OCI-LY1 (cell line): ENCODE measurements at regions not wholly inside any gene's neighbourhood (a gene's known extent, or its start where the extent isn't known, plus 50 kb on each side); places are given as distances from the start of the nearest gene placed in this dataset.

ENCODE experiments used
- H2AFZ ChIP-seq: fragments of 200-600 bp; sonication (generic), shearing (Covaris generic); 2 replicates; pipeline ENCODE4 v1.6.0; 2014; ENCODE audit warnings: antibody characterized with exemption, mild to moderate bottlenecking, low read length
- H3F3A ChIP-seq: fragments of 200-600 bp; sonication (generic), shearing (Covaris generic); 2 replicates; pipeline ENCODE4 v1.6.0; 2014; ENCODE audit warnings: mild to moderate bottlenecking, antibody characterized with exemption, low read length, moderate library complexity; ENCODE audit not compliant: insufficient read depth
- H3K27ac ChIP-seq: fragments of 200-600 bp; sonication (generic); 2 replicates; pipeline ENCODE4 v1.5.1; 2014; ENCODE audit warnings: low read length, mixed run types, mild to moderate bottlenecking, low read depth; ENCODE audit not compliant: poor library complexity, severe bottlenecking
- H3K27me3 ChIP-seq: fragments of 200-600 bp; sonication (generic); 2 replicates; pipeline ENCODE4 v1.6.0; 2014; ENCODE audit warnings: antibody characterized with exemption, mild to moderate bottlenecking, low read length, moderate library complexity; ENCODE audit not compliant: insufficient read depth
- H3K36me3 ChIP-seq: fragments of 200-600 bp; sonication (generic); 2 replicates; pipeline ENCODE4 v1.6.1; 2014; ENCODE audit warnings: mild to moderate bottlenecking, antibody characterized with exemption, low read length, moderate library complexity, mixed read lengths; ENCODE audit not compliant: insufficient read depth
- H3K4me1 ChIP-seq: fragments of 200-600 bp; sonication (generic); 2 replicates; pipeline ENCODE4 v1.5.1; 2014; ENCODE audit warnings: mild to moderate bottlenecking, low read length, moderate library complexity; ENCODE audit not compliant: insufficient read depth, severe bottlenecking
- H3K4me2 ChIP-seq: fragments of 200-600 bp; sonication (generic), shearing (Covaris generic); 2 replicates; pipeline ENCODE4 v1.6.1; 2014; ENCODE audit warnings: low read length
- H3K4me3 ChIP-seq: fragments of 200-600 bp; sonication (generic); 2 replicates; pipeline ENCODE4 v1.5.1; 2014; ENCODE audit warnings: low read length, low read depth, mild to moderate bottlenecking, mixed read lengths; ENCODE audit not compliant: poor library complexity, severe bottlenecking
- H3K79me2 ChIP-seq: fragments of 200-600 bp; shearing (Covaris generic); 2 replicates; pipeline ENCODE4 v1.6.1; 2016; ENCODE audit warnings: mixed run types, low read length, mixed read lengths; ENCODE audit not compliant: insufficient read depth
- H3K9ac ChIP-seq: fragments of 200-600 bp; sonication (generic), shearing (Covaris generic); 2 replicates; pipeline ENCODE4 v1.6.1; 2014; ENCODE audit warnings: mild to moderate bottlenecking, low read length, mixed read lengths
- H3K9me2 ChIP-seq: fragments of 200-600 bp; sonication (generic), shearing (Covaris generic); 2 replicates; pipeline ENCODE4 v1.6.1; 2014; ENCODE audit warnings: low read depth, mild to moderate bottlenecking, low read length, mixed read lengths
- H3K9me3 ChIP-seq: fragments of 200-600 bp; shearing (Covaris generic); 2 replicates; pipeline ENCODE4 v1.6.1; 2014; ENCODE audit warnings: low read length, mixed read lengths
- H4K20me1 ChIP-seq: fragments of 200-600 bp; sonication (generic), shearing (Covaris generic); 2 replicates; pipeline ENCODE4 v1.6.0; 2016; ENCODE audit warnings: mild to moderate bottlenecking, low read length; ENCODE audit not compliant: insufficient read depth
- EZH2 ChIP-seq: fragments of 200-600 bp; sonication (generic), shearing (Covaris generic); IDR thresholded peaks from 2 replicates; pipeline ENCODE4 v1.8.0; 2017; ENCODE audit warnings: borderline replicate concordance, mixed run types, mild to moderate bottlenecking, antibody characterized with exemption, low read length, moderate library complexity, mixed read lengths
- TF ChIP-seq, protein P1 (sequence below): fragments of 200-600 bp; sonication (generic), shearing (Covaris generic); IDR thresholded peaks from 2 replicates; pipeline ENCODE4 v1.5.1; 2017; ENCODE audit warnings: mild to moderate bottlenecking, antibody characterized with exemption, low read length, moderate library complexity, mixed read lengths

DNA sequence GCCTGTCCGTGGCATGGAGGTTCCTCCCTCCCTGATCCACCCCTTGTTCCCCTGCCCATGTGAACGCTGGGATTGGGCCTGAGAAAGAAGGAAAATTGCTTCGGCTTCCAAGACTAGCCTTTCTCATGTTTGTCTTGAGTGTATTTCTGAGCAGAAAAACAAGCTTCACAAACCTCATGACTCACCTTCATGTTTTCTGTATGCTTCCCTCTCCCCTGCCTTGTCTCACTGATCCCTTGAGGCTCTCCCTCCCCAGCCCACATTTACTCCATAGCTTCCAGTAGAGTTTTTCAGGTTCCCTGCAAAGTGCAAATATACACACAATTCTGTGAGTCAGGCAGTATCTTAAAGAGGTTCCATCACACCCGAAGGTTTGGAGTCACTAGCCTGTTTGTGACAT is 572.4 kb downstream of the UQCRFS1 start:
- Histone ChIP-seq H3K9ac (no peak overlapping the region), H3K4me1 (no peaks in the 10 kb centered on the region), H3K27me3 (no peaks in the 10 kb centered on the region; the same call in 1 of the 2 replicates), H3K9me2 (no peaks in the 10 kb centered on the region), H3K9me3 (no peaks in the 10 kb centered on the region), H3F3A (no peaks in the 10 kb centered on the region), H4K20me1 (no peaks in the 10 kb centered on the region), H3K4me3 (no peak overlapping the region), H3K4me2 (no peak overlapping the region), H3K36me3 (no peaks in the 10 kb centered on the region), H3K27ac (no peak overlapping the region), H2AFZ (no peak overlapping the region), H3K79me2 (no peaks in the 10 kb centered on the region)
- TF ChIP-seq, protein P1, sequence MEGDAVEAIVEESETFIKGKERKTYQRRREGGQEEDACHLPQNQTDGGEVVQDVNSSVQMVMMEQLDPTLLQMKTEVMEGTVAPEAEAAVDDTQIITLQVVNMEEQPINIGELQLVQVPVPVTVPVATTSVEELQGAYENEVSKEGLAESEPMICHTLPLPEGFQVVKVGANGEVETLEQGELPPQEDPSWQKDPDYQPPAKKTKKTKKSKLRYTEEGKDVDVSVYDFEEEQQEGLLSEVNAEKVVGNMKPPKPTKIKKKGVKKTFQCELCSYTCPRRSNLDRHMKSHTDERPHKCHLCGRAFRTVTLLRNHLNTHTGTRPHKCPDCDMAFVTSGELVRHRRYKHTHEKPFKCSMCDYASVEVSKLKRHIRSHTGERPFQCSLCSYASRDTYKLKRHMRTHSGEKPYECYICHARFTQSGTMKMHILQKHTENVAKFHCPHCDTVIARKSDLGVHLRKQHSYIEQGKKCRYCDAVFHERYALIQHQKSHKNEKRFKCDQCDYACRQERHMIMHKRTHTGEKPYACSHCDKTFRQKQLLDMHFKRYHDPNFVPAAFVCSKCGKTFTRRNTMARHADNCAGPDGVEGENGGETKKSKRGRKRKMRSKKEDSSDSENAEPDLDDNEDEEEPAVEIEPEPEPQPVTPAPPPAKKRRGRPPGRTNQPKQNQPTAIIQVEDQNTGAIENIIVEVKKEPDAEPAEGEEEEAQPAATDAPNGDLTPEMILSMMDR, result no peak
- TF ChIP-seq EZH2, result no peak

DNA sequence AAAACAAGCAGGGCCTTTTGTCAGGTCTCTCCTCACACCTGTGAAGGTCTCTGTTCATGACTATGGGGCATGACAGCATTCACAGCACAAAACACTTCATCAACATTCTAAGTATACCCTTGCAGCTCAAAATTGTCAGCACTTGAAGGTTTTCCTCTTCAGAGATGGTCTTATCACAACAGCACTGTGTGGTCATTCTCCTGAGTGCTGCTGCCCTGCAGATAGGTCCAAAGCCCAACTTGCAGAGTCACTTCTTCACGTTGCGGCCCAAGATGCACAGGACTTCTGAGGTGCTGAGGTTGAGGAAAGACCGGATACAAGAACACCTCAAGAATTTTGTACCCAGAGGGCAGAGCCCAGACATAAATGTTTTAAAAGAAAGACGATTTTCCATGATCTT is 574.5 kb downstream of the UQCRFS1 start:
- Histone ChIP-seq H4K20me1 (no peaks in the 10 kb centered on the region), H3K36me3 (no peaks in the 10 kb centered on the region), H3K9me3 (no peaks in the 10 kb centered on the region), H2AFZ (no peak overlapping the region), H3K27me3 (no peaks in the 10 kb centered on the region; the same call in 1 of the 2 replicates), H3K27ac (no peak overlapping the region), H3K9ac (no peak overlapping the region), H3K79me2 (no peaks in the 10 kb centered on the region), H3F3A (no peaks in the 10 kb centered on the region), H3K4me3 (no peak overlapping the region), H3K9me2 (no peaks in the 10 kb centered on the region), H3K4me1 (peaks cover 3% of the 10 kb centered on the region), H3K4me2 (no peak overlapping the region)
- TF ChIP-seq, protein P1, result no peak
- no peak for TF ChIP-seq EZH2

DNA sequence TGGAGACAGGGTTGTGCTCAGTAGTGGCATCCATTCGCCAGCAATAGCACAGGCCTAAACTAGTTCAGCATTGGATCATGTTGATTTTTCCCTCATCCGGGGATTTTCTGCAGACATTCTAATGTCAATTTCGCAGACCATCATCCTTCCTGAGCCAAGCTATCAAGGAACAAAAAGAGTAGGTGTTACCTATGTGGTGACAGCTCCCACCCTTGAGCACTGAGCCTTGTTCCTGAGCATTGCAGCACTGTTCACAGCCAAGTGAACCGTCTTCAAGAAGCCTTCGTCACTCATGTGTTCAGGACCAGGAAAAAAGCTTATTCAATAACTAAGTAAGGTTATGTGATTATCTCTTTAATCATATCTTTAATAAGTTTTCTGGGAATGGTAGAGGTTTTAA is 576.2 kb downstream of the UQCRFS1 start:
- Histone ChIP-seq H3K27me3 (no peaks in the 10 kb centered on the region; the same call in 1 of the 2 replicates), H3K9me2 (no peaks in the 10 kb centered on the region), H3K79me2 (no peaks in the 10 kb centered on the region), H3K4me1 (peaks cover 20% of the 10 kb centered on the region), H3K4me3 (no peak overlapping the region), H3K9ac (no peak overlapping the region), H2AFZ (no peak overlapping the region), H3K4me2 (no peak overlapping the region), H4K20me1 (no peaks in the 10 kb centered on the region), H3K36me3 (no peaks in the 10 kb centered on the region), H3K27ac (no peak overlapping the region), H3K9me3 (no peaks in the 10 kb centered on the region), H3F3A (no peaks in the 10 kb centered on the region)
- TF ChIP-seq EZH2, result no peak
- TF ChIP-seq, protein P1, result no peak
